ENCODE measurements at regions not wholly inside any gene's neighbourhood (a gene's known extent, or its start where the extent isn't known, plus 50 kb on each side); places are given as distances from the start of the nearest gene placed in this dataset.

GRCh38 chr7:26451997-26452396 is 160.3 kb downstream of the SNX10 start:
- no peaks in the 10 kb centered on the region for H3K4me1 ChIP-seq
- 84 to 89% (median 86%) methylated on average over 3 of the region's 3 CpGs for WGBS, 5 donors
- no peaks in the 10 kb centered on the region for H3K27me3 ChIP-seq (replicated peaks in 1 of 7)
- DNase-seq: no peak
- H3K36me3 ChIP-seq: no peaks in the 10 kb centered on the region
- H3K4me3 ChIP-seq: no peak overlapping the region
- intact Hi-C loops (cut with DNase I; ENCODE audit: low total_unique reads): no loop called here
- TF ChIP-seq CTCF (IDR thresholded peaks at IDR 0.05 in 8 of 11, conservative IDR thresholded peaks at IDR 0.05 in 3 of 11) (no peak), POLR2A (IDR thresholded peaks at IDR 0.05) (no peak), POLR2AphosphoS5 (IDR thresholded peaks at IDR 0.05) (no peak)
- no peak overlapping the region for H3K27ac ChIP-seq
- no peaks in the 10 kb centered on the region for H3K9me3 ChIP-seq

- Histone ChIP-seq H3K4me3 (no peak overlapping the region), H3K27ac (no peak overlapping the region), H3K9me3 (no peaks in the 10 kb centered on the region), H3K4me1 (no peaks in the 10 kb centered on the region), H3K27me3 (replicated peaks in 1 of 7) (no peaks in the 10 kb centered on the region), H3K36me3 (no peaks in the 10 kb centered on the region)
- TF ChIP-seq POLR2AphosphoS5 (IDR thresholded peaks at IDR 0.05): no peak
- TF ChIP-seq CTCF (IDR thresholded peaks at IDR 0.05 in 8 of 11, conservative IDR thresholded peaks at IDR 0.05 in 3 of 11): no peak
- no peak for TF ChIP-seq POLR2A (IDR thresholded peaks at IDR 0.05)
- intact Hi-C loops (cut with DNase I; ENCODE audit: low total_unique reads): no loop called here
- WGBS, 5 donors: 43 to 80% (median 61%) methylated on average over 3 of the region's 3 CpGs
- no peak for DNase-seq
These were observed 162.5 kb downstream of the SNX10 start for GRCh38 chr7:26454180-26454579.

- Histone ChIP-seq H3K36me3 (no peaks in the 10 kb centered on the region), H3K4me1 (no peaks in the 10 kb centered on the region), H3K9me3 (no peaks in the 10 kb centered on the region), H3K4me3 (no peak overlapping the region), H3K27ac (no peak overlapping the region), H3K27me3 (replicated peaks in 1 of 7) (no peaks in the 10 kb centered on the region)
- intact Hi-C loops (cut with DNase I; ENCODE audit: low total_unique reads): no loop called here
- 68 to 81% (median 74%) methylated on average over 7 of the region's 7 CpGs for WGBS, 5 donors
- no peak for TF ChIP-seq POLR2AphosphoS5 (IDR thresholded peaks at IDR 0.05)
- TF ChIP-seq POLR2A (IDR thresholded peaks at IDR 0.05): no peak
- no peak for TF ChIP-seq CTCF (IDR thresholded peaks at IDR 0.05 in 8 of 11, conservative IDR thresholded peaks at IDR 0.05 in 3 of 11)
- no peak for DNase-seq
These were observed 166.2 kb downstream of the SNX10 start for GRCh38 chr7:26457696-26458327.

- no peaks in the 10 kb centered on the region for H3K27me3 ChIP-seq (replicated peaks in 1 of 7)
- H3K4me3 ChIP-seq: no peak overlapping the region
- no peak overlapping the region for H3K27ac ChIP-seq
- no peaks in the 10 kb centered on the region for H3K4me1 ChIP-seq
- no peaks in the 10 kb centered on the region for H3K36me3 ChIP-seq
- TF ChIP-seq POLR2A (IDR thresholded peaks at IDR 0.05): no peak
- no peak for TF ChIP-seq POLR2AphosphoS5 (IDR thresholded peaks at IDR 0.05)
- TF ChIP-seq CTCF (IDR thresholded peaks at IDR 0.05 in 8 of 11, conservative IDR thresholded peaks at IDR 0.05 in 3 of 11): no peak
- 87 to 96% (median 94%) methylated on average over 6 of the region's 6 CpGs for WGBS, 5 donors
- no peak for DNase-seq
- intact Hi-C loops (cut with DNase I; ENCODE audit: low total_unique reads): no loop called here
- H3K9me3 ChIP-seq: no peaks in the 10 kb centered on the region
These were observed 166.9 kb downstream of the SNX10 start for GRCh38 chr7:26458466-26459145.

Data from spleen (tissue), 11 donors.